AG20443 (cell line): ENCODE measurements at regions not wholly inside any gene's neighbourhood (a gene's known extent, or its start where the extent isn't known, plus 50 kb on each side); places are given as distances from the start of the nearest gene placed in this dataset.
"Not testable (repeated sequence)": the region's sequence is repeated elsewhere in the genome, so short reads cannot be mapped to it uniquely, and the experiment has no call there.

ENCODE experiments used
- DNase-seq: peaks from one replicate; pipeline ENCODE4 v3.0.0; 2012; ENCODE audit warnings: low spot score, mixed read lengths

DNA sequence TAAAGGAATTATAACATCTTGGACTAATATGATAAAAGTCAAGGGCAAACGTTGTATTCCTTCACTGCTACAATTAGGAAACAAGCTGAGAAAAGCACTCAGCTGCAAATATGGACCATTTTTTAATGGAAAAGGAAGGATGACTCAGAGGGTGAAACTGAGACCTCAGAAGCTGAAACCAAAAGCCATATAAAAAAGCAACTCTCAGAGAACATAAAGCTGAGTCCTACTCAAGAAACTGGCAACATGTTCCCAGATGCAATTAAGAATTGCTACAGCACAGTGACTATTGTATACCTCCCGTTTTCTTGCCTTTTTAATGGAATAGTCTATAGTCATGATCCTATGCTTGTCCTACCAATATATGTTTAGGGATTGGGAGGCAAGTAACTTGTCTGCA lies 1106.4 kb upstream of the INTU start:
- DNase-seq = no peak

DNA sequence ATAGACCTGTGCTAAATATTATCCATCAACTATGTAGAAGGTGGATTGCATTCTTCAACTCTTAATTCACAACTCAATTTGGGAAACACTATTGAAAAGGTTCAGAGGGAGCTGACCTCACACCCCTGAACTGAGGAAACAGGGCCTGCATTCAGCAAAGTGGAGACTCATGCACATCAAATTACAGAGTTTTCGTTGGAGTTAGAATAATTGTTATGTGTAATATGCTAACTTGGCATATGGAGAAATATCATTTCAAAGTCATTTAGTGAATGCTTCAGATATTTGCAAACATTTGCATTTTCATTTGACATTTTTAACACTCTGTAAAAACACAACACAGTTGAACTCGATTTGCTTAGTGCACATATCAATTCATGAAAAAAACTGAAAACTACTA lies 1102.8 kb upstream of the INTU start:
- DNase-seq = no peak

DNA sequence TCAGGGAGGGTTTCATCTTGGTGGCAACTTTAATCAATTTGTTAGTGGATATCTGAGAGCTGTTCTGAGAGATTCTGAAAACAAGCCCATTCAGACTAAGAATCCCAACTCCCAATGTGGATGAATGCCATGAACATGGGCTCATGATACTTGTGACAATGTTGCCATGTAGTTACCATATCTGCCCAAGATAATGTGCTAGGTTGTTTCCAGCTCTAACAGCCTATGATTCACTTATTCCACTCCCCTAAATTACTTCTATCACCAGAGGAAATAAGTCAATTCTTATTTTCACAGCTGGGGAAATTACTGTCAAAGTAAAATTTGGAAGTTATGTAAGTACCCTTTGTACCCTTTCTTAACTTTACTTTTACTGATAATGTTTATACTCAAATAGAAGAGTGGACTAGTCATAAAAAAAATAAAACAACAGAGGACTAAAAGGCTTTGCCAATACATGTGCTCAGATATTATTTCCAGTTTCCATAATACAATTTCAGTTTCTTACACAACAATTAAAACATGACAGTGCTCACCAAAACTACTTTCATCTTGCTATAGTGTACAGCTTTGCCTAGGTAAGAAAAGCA lies 1101.7 kb upstream of the INTU start:
- no peak for DNase-seq

GRCh38 chr4:126532527-126532926 lies 1100.2 kb upstream of the INTU start:
- no peak for DNase-seq

GRCh38 chr4:126533146-126533805 lies 1099.5 kb upstream of the INTU start:
- no peak for DNase-seq

DNA sequence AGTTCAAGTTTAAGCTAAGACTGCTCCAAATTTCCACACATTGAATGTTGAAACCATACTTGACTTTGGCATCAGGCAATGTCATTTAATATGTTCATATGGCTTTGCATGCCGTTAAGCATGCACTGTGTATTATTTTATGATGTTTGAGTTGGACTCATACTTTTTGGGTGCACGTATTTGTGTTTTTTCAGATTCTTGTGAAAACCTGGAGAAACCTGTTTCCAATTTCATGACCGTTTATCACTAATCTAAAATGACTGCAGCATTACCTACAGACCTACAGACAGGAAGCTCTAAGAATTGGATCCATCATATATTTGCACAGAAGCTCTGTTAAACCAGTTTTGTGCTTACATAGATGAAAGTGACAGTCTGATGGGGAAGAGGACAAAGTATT lies 1093.0 kb upstream of the INTU start:
- DNase-seq = no peak

DNA sequence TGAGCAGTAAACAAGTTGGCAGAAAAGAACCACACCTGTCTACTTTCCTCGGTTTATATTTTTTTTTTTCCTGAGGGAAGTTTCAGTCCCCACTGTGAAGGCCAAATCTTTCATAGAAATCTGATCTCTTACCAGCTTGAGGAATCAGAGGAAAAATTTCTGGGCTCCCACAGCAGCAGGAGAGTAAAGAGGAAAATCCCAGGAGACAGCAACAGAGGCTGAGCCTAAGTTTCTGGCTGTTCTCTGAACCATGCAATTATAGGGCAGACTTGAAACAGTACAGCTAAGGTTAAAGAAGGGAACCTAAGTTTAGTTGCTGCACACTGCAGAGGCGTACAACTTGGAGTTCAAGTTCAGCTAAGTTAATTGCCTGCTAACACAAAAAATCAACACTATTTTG lies 1090.9 kb upstream of the INTU start:
- no peak for DNase-seq

- DNase-seq = no peak
Observed at GRCh38 chr4:126544276-126544675, 1088.5 kb upstream of the INTU start.

DNA sequence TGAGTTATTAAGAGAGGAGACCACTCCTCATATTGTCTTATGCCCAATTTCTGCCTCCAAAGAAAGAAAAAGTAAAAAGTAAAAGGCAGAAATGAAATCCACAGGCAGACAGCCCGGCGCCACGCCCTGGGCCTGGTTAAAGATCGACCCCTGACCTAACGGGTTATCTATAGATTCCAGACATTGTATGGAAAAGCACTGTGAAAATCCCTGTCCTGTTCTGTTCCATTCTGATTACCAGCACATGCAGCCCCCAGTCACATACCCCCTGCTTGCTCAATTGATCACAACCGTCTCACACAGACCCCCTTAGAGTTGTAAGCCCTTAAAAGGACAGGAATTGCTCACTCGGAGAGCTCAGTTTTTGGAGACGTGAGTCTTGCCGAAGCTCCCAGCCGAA lies 1086.6 kb upstream of the INTU start:
- not testable (repeated sequence) for DNase-seq

DNA sequence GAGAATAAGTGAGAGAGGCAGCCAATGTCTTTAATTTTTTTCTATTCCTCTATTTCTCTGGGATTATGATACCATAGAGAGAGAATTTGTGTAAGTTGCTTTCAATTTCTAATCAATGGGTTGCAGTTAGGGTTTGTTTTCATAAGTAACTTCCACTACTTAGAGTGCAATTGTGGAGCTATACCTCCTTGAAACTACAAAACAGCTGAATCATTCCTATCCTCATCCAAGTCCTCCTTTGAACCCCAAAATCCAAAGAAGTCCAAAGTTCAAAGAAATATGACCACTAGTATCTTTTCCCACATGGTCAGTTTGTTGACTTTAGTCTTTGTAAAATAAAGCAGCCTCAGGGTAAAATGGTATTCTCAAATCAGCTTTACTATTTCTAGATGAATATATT lies 1085.4 kb upstream of the INTU start:
- DNase-seq = no peak

DNA sequence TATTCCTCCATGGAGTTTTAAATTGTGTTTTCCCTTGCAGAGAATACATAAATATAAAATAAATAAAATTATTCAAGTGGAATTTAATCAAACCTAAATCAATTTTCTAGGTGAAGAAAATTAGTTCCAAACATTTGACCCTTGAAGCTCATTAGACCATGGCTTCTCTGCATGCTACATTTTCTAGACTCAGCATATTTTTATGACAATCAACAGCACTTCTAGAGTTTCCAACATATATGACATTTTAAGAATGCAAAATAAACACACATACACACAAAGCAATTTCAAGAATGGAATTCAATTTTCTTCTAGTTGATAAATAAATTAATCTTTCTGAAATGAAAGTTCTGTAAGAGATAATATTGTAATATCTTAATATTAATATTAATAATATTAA lies 1083.9 kb upstream of the INTU start:
- DNase-seq = no peak

DNA sequence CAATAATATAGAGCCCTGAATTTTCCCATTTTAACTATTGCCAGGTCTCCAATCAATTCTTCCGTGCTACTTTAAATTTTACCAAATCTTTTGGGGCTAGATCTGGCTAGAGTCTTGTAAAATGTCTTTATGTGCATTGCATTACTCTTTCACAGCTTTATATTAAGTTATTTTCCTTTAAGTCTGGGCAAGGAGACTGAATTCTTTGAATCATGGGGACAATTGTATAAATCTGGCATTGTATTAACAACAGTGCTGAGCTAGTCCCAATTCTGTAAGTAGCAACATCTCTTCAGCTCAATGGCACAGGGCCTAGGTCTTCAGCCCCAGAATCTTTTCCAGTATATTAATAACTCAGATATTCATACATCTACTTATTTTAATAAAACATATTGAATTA lies 1080.4 kb upstream of the INTU start:
- DNase-seq = no peak

DNA sequence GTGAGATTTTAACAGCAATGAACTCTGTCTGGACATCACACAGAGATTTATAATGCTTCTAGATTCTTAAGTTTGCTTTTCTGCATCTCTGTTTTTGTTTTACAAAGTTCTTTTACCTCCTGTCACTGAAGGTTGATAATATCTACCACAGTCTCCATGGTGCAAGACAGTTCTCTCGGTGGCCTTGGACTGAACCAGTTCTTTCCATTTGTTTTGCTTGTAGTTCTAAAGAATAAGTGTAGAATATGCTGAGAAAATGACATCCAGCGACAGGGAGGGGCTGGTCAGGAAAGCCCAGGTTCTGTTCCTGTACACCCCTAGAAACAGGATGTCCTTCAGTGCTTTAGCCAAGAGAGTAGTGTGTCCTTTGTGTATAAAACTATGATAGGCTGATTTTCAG lies 1079.5 kb upstream of the INTU start:
- DNase-seq = no peak

DNA sequence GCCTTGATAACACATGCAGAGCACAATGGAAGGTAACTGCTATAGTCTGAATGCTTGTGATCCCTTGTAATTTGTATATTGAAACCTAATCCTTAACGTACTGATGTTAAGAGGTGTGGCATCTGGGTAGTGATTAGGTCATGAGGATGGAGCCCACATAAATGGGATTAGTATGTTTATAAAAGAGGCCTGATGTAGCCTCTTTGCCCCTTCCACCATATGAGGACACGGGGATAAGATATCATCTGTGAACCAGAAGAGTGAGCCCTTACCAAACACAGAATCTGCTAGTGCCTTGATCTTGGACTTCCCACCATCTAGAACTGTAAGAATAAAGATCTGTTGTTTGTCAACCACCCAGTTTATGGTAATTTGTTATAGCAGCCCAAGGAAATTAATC lies 1074.2 kb upstream of the INTU start:
- no peak for DNase-seq

- DNase-seq = no peak
Observed at GRCh38 chr4:126559961-126560360, 1072.8 kb upstream of the INTU start.

GRCh38 chr4:126560794-126561193 lies 1072.0 kb upstream of the INTU start:
- no peak for DNase-seq

GRCh38 chr4:126563389-126563788 lies 1069.4 kb upstream of the INTU start:
- DNase-seq = no peak

DNA sequence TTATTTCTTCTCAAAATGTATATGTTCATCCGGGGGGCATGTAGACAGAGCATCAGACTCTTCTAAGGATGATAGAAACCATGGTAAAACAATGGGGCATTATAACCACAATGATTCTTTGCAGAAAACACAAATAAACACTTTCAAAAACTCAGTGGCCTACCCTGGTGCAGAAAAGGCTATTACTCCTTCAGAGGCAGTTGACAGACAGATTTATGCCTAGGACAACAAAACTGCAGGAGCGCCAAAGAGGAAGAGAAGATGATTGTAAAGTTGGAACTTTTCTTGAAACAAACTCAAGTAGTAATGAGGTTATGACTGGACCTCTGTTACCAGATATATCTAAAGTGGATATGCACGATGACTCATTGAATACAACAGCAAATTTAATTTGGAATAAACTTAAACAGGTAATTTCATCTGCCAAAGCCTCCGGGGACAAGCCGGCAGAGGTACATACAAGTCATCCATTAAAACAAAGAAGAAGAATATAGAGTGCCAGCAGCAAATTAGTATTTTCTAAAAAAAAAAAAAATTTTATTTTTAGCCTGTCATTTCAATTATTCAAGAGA lies 1068.4 kb upstream of the INTU start:
- no peak for DNase-seq

DNA sequence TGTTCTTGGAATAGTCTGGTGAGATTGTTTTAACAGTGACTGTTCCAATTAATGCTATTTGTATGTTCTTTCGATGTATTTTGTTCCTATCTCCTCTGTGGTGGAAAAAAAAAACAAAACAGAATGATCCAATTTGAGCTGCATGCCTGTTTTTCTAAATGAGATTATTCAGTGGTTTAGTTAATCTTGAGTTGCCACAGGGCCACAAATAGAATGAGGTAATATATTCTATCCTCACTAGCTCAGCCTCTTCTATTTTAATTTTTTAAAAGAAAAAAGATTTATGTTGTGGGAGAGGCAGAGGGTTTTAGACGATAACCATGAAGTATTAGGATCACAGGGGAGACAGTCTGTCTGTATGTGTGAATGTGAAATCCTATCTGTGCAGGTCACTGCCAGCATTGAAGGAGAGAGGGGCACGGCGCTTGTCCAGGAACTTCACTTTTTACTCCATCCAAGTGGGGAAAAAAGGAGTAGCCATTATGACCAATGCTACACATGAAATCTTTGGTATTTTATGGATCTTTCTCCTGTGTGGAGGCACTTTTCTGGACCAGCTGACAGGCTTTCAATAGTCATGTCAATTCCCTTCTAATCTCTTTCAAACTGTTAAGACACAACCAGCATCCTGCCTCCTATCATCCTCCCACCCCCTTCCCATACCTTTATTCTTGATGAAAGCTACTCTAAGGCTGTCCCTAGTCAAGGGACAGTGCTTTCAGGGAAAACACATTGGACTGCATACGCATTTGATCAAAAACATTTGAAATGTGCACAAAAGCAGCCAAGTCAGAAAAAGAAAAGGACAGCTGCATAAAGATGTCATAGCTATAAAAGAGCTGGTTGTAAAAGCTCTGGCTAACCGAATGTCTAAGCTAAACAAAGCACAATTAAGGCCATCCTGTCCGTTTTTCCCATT lies 1063.8 kb upstream of the INTU start:
- DNase-seq = no peak

DNA sequence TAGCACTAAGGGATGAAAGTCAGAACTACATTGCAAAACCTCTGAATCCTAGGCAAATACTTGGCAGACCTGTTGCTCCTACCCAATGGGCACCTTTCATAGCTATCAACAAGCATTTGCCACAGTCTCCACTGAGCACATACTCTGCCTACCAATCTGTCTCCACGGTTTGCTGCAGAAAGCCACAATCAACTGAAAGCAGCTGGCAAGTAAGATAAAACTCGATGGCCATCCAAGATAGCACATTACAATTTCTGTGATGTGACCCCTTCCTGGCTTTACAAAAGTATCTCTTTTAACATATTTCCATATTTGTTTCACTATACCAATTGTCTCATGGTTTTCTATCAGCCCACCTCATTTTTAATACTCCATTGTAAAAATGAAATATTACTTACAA lies 1060.5 kb upstream of the INTU start:
- no peak for DNase-seq

DNA sequence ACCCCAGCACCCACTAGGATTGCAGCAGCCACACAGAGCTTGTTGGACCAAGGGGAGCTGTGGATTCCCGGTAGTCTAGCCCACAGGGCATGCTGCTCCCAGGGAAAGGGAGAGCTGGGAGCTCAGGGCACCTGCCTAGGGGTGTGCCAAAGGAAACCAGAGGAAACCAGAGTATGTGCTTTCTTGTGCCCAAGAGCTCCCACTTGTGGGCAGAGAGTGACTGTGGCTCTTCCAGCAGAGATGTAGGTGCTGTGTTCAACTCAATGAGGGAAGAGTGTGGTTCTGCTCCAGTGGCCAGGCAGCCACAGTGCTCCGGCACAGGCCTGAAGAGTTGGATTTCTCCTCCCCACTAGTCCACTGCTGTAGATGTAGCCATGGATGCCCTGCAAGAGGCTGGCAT lies 1050.0 kb upstream of the INTU start:
- no peak for DNase-seq

DNA sequence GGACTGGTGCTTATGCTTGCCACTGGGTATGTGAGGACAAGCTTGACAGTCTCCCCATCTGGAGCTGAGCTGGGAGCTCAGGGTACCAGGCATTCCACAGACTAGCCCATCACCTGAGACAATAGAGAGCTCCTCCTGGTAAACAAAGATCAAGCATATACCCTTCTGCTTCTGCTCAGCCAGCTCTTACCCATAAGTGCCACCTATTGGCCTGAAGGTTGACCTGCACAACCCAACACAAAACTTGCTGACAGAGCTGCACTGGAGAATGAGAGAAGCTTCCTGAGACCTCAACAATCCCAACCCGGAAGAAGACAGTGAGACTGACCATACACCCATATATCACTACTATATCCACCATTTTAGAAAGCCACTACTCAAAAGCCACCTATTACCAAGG lies 1049.2 kb upstream of the INTU start:
- peak; percentile 17 for DNase-seq

- no peak for DNase-seq
Observed at GRCh38 chr4:126591583-126591982, 1041.2 kb upstream of the INTU start.
